HUES6 (cell line): ENCODE measurements at regions not wholly inside any gene's neighbourhood (a gene's known extent, or its start where the extent isn't known, plus 50 kb on each side); places are given as distances from the start of the nearest gene placed in this dataset.

Source experiments
- H3K27ac ChIP-seq: 2 replicates; pipeline ENCODE4 v1.7.0; 2013; ENCODE audit warnings: low read depth, mild to moderate bottlenecking, low read length, inconsistent platforms
- H3K27me3 ChIP-seq: 2 replicates; pipeline ENCODE4 v1.6.1; 2013; ENCODE audit warnings: low read length; ENCODE audit not compliant: control insufficient read depth, insufficient read depth
- H3K36me3 ChIP-seq: 2 replicates; pipeline ENCODE4 v1.6.1; 2013; ENCODE audit warnings: low read length; ENCODE audit not compliant: control insufficient read depth, insufficient read depth
- H3K4me1 ChIP-seq: 2 replicates; pipeline ENCODE4 v1.6.1; 2013; ENCODE audit warnings: low read length; ENCODE audit not compliant: control insufficient read depth, insufficient read depth
- H3K4me3 ChIP-seq: 2 replicates; pipeline ENCODE4 v1.5.1; 2013; ENCODE audit warnings: low read depth, low read length
- H3K9ac ChIP-seq: one replicate; pipeline ENCODE4 v1.6.1; 2013; ENCODE audit warnings: mild to moderate bottlenecking, low read length
- H3K9me3 ChIP-seq: 2 replicates; pipeline ENCODE4 v1.6.1; 2013; ENCODE audit warnings: low read depth, low read length; ENCODE audit not compliant: control insufficient read depth, insufficient read depth

GRCh38 chr9:72428329-72428728 lies 63.3 kb upstream of the ZFAND5 start:
- Histone ChIP-seq H3K36me3 (no peaks in the 10 kb centered on the region), H3K27me3 (no peaks in the 10 kb centered on the region), H3K27ac (no peak overlapping the region), H3K4me1 (no peaks in the 10 kb centered on the region), H3K9ac (no peak overlapping the region), H3K9me3 (no peaks in the 10 kb centered on the region), H3K4me3 (no peak overlapping the region)

GRCh38 chr9:72427801-72428200 lies 62.8 kb upstream of the ZFAND5 start:
- no peak overlapping the region for H3K4me3 ChIP-seq
- no peak overlapping the region for H3K9ac ChIP-seq
- no peaks in the 10 kb centered on the region for H3K36me3 ChIP-seq
- H3K27ac ChIP-seq, result no peak overlapping the region
- no peaks in the 10 kb centered on the region for H3K4me1 ChIP-seq
- H3K9me3 ChIP-seq, result no peaks in the 10 kb centered on the region
- H3K27me3 ChIP-seq, result no peaks in the 10 kb centered on the region

- no peak overlapping the region for H3K27ac ChIP-seq
- no peak overlapping the region for H3K9ac ChIP-seq
- no peaks in the 10 kb centered on the region for H3K4me1 ChIP-seq
- no peak overlapping the region for H3K4me3 ChIP-seq
- H3K9me3 ChIP-seq, result no peaks in the 10 kb centered on the region
- H3K27me3 ChIP-seq, result no peaks in the 10 kb centered on the region
- H3K36me3 ChIP-seq, result no peaks in the 10 kb centered on the region
Observed at GRCh38 chr9:72424131-72424530, 59.1 kb upstream of the ZFAND5 start.

GRCh38 chr9:72422214-72422613 lies 57.2 kb upstream of the ZFAND5 start:
- no peak overlapping the region for H3K27ac ChIP-seq
- H3K27me3 ChIP-seq, result no peaks in the 10 kb centered on the region
- H3K36me3 ChIP-seq, result no peaks in the 10 kb centered on the region
- no peaks in the 10 kb centered on the region for H3K9me3 ChIP-seq
- no peak overlapping the region for H3K4me3 ChIP-seq
- H3K9ac ChIP-seq, result no peak overlapping the region
- H3K4me1 ChIP-seq, result no peaks in the 10 kb centered on the region

GRCh38 chr9:72420783-72421182 lies 55.8 kb upstream of the ZFAND5 start:
- Histone ChIP-seq H3K9me3 (no peaks in the 10 kb centered on the region), H3K36me3 (no peaks in the 10 kb centered on the region), H3K9ac (no peak overlapping the region), H3K4me3 (no peak overlapping the region), H3K4me1 (no peaks in the 10 kb centered on the region), H3K27me3 (no peaks in the 10 kb centered on the region), H3K27ac (no peak overlapping the region)

GRCh38 chr9:72415948-72416347 lies 50.9 kb upstream of the ZFAND5 start:
- Histone ChIP-seq H3K4me3 (no peak overlapping the region), H3K9me3 (no peaks in the 10 kb centered on the region), H3K36me3 (no peaks in the 10 kb centered on the region), H3K27me3 (no peaks in the 10 kb centered on the region), H3K9ac (no peak overlapping the region), H3K27ac (no peak overlapping the region), H3K4me1 (no peaks in the 10 kb centered on the region)

GRCh38 chr9:72415163-72415562 lies 50.2 kb upstream of the ZFAND5 start:
- Histone ChIP-seq H3K9ac (no peak overlapping the region), H3K4me1 (no peaks in the 10 kb centered on the region), H3K9me3 (no peaks in the 10 kb centered on the region), H3K27ac (no peak overlapping the region), H3K4me3 (no peak overlapping the region), H3K27me3 (no peaks in the 10 kb centered on the region), H3K36me3 (no peaks in the 10 kb centered on the region)
